NB4 (cell line): ENCODE measurements at regions not wholly inside any gene's neighbourhood (a gene's known extent, or its start where the extent isn't known, plus 50 kb on each side); places are given as distances from the start of the nearest gene placed in this dataset.

ENCODE experiments used
- CTCF ChIP-seq: IDR thresholded peaks from one replicate; pipeline ENCODE4 v1.5.1; 2012; ENCODE audit warnings: low read depth, low read length
- POLR2A ChIP-seq: IDR thresholded peaks from 2 replicates; pipeline ENCODE4 v1.6.1; 2011; ENCODE audit warnings: mild to moderate bottlenecking; ENCODE audit not compliant: insufficient read length; ENCODE audit errors: extremely low read depth
- TF ChIP-seq, protein P1 (sequence below): IDR thresholded peaks from 2 replicates; pipeline ENCODE4 v1.6.1; 2011; ENCODE audit warnings: low read depth, low read length

DNA sequence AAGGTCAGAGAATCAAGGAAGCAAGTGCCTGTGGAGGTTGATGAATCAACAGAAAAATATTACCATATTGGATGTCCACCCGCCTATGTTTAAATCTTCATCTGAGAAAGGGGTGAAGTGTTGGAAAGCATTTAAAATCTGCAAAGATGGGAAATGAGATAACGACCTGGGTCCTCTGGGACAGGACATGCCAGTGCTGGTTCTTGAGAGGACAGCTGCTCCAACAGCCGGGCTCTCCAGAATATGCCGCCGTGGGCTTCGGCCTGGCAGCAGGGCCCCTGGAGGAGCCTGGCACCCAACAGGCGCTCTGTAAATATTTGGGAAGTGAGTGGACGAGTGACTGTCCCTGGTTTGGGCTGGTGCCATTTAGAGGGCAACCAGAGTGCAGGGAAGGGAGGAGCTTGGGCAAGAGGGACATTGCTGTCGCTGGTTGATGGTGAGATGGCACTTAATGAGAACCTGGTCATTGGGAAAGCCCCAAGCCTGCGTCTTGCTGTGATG is 129.9 kb downstream of the KCNA5 start:
- TF ChIP-seq CTCF (no peak), POLR2A (no peak)
- TF ChIP-seq, protein P1, sequence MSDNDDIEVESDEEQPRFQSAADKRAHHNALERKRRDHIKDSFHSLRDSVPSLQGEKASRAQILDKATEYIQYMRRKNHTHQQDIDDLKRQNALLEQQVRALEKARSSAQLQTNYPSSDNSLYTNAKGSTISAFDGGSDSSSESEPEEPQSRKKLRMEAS = no peak
